ENCODE measurements at regions not wholly inside any gene's neighbourhood (a gene's known extent, or its start where the extent isn't known, plus 50 kb on each side); places are given as distances from the start of the nearest gene placed in this dataset.

DNA sequence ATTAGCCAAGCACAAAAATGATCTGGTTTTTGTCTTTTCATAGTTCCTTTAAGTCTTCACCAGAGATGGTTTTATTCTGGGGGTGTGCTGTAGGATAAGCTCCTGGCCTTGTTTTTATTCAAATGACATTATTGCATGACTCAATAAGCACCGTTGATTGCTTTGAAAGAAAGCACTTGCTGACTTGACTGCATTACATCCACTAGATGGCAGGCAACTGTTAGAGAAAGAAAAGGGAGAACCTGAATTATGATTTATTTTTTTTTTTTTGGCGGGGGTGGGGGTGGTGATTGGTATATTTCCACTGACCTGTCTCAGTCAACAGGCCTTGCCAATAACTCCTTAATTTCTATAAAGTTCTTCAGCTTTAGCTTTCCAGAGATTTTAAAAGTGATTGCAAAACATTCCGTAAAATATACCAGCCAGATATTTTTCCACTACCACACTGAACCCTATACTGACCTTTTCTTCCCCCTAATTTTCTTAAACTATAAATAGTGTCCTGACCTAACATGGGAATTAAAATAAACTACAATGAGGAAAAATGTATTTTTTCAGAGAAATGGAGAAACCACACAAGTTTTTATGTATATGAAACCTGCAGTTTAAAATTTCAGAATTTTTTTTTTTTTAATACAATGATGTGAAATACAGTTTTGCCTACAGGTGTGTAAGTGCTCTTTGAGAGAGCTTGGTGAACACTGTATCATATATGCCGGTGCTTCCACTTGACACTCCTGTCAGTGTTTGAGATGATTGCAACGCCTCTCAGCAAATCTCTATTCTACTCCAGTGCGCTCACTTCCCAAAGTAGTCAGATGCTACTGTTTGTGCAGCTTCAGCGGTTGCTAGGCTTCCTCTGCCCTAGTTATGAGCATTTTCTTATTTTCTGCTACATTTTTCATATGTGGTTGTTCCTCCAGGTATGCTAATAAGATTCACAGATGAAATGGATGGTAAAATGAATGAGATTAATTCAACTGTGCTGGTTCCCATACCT, 274.3 kb downstream of the CD109 start (continued):
- TF ChIP-seq, protein P1, sequence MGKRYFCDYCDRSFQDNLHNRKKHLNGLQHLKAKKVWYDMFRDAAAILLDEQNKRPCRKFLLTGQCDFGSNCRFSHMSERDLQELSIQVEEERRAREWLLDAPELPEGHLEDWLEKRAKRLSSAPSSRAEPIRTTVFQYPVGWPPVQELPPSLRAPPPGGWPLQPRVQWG (CRISPR knock-in tag; IDR thresholded peaks at IDR 0.05; ENCODE audit: borderline replicate concordance, low read depth), result no peak
- TF ChIP-seq ZSCAN29 (CRISPR knock-in tag; conservative IDR thresholded peaks at IDR 0.05), result no peak
- peak; percentile 88 for TF ChIP-seq TEAD3 (CRISPR knock-in tag; optimal IDR thresholded peaks at IDR 0.05; ENCODE audit: borderline replicate concordance)
- TF ChIP-seq CEBPB (IDR thresholded peaks at IDR 0.05; ENCODE audit: borderline replicate concordance, low read depth, low read length), result peak; percentile 19; the same call in 1 of the 2 replicates
- TF ChIP-seq, protein P2, sequence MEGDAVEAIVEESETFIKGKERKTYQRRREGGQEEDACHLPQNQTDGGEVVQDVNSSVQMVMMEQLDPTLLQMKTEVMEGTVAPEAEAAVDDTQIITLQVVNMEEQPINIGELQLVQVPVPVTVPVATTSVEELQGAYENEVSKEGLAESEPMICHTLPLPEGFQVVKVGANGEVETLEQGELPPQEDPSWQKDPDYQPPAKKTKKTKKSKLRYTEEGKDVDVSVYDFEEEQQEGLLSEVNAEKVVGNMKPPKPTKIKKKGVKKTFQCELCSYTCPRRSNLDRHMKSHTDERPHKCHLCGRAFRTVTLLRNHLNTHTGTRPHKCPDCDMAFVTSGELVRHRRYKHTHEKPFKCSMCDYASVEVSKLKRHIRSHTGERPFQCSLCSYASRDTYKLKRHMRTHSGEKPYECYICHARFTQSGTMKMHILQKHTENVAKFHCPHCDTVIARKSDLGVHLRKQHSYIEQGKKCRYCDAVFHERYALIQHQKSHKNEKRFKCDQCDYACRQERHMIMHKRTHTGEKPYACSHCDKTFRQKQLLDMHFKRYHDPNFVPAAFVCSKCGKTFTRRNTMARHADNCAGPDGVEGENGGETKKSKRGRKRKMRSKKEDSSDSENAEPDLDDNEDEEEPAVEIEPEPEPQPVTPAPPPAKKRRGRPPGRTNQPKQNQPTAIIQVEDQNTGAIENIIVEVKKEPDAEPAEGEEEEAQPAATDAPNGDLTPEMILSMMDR (CRISPR knock-in tag; IDR thresholded peaks at IDR 0.05), result peak; percentile 56
- TF ChIP-seq, protein P3, sequence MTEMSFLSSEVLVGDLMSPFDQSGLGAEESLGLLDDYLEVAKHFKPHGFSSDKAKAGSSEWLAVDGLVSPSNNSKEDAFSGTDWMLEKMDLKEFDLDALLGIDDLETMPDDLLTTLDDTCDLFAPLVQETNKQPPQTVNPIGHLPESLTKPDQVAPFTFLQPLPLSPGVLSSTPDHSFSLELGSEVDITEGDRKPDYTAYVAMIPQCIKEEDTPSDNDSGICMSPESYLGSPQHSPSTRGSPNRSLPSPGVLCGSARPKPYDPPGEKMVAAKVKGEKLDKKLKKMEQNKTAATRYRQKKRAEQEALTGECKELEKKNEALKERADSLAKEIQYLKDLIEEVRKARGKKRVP (CRISPR knock-in tag; IDR thresholded peaks at IDR 0.05), result peak in 1 of 2 experiments; percentile 94; a peak in 2 of 4 replicates
- TF ChIP-seq KAT8 (CRISPR knock-in tag; IDR thresholded peaks at IDR 0.05), result no peak
- TF ChIP-seq ZBTB43 (CRISPR knock-in tag; conservative IDR thresholded peaks at IDR 0.05), result no peak
- peak in 1 of 2 experiments; percentile 28; a peak in 1 of 4 replicates for TF ChIP-seq MAFK (conservative IDR thresholded peaks at IDR 0.05 in 1 of 2, IDR thresholded peaks at IDR 0.05 in 1 of 2; ENCODE audit: low read length in 2 of 2)
- peak; percentile 25; the same call in 1 of the 2 replicates for TF ChIP-seq SMC3 (IDR thresholded peaks at IDR 0.05; ENCODE audit: low read length)
- TF ChIP-seq ZSCAN5A (CRISPR knock-in tag; IDR thresholded peaks at IDR 0.05; ENCODE audit: borderline replicate concordance), result no peak
- TF ChIP-seq CEBPG (CRISPR knock-in tag; IDR thresholded peaks at IDR 0.05), result peak; percentile 66; the same call in 1 of the 2 replicates

All from HepG2 (cell line).